CD4-positive, alpha-beta T cell treated with Interleukin-4 for 1 hour (primary cell): ENCODE measurements at regions not wholly inside any gene's neighbourhood (a gene's known extent, or its start where the extent isn't known, plus 50 kb on each side); places are given as distances from the start of the nearest gene placed in this dataset.
"Not testable (repeated sequence)": the region's sequence is repeated elsewhere in the genome, so short reads cannot be mapped to it uniquely, and the experiment has no call there.

Experiments used
- DNase-seq, 2 donors: peaks; one replicate each; pipeline ENCODE4 v3.0.0-alpha.2; 2020 to 2022

DNA sequence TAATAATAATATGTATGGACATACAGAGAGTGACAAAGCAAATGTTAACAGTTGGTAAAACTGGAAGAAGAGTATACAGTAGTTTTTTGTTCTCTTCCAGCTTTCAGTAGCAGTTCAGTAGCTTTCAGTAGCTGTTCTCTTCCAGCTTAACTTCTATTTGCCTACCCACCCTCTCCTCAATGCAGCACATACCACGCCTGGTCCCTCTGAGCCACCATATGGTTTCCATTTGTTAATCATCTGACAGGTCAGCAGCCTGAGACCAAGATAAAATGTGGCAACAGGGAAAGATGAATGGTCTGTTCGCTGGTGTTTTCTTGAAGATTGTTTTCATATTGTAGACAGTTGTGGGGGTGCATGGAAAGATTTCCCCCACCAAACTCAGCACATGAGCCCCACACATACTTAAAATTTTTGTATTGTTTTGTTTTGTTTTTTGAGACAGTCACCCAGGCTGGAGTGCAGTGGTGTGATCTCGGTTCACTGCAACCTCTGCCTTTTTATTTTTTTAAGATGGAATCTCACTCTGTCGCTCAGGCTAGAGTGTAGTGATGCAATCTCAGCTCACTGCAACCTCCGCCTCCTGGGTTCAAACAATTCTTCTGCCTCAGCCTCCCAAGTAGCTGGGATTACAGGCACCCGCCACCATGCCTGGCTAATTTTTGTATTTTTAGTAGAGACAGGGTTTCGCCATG lies 56.8 kb downstream of the ATP6V0E2 start:
- DNase-seq: not testable (repeated sequence)

DNA sequence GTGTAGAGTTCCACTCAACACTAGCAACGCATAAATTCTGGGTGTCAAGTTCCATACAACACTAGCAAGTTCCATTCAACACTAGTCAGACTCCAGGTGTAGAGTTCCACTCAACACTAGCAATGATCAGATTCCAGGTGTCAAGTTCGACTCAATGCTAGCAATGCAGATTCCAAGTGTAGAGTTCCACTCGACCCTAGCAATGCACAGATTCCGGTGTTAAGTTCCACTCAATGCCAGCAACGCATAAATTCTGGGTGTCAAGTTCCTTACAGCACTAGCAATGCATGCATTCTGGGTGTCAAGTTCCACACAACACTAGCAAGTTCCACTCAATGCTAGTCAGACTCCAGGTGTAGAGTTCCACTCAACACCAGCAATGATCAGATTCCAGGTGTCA lies 60.0 kb downstream of the ATP6V0E2 start:
- not testable (repeated sequence) for DNase-seq

DNA sequence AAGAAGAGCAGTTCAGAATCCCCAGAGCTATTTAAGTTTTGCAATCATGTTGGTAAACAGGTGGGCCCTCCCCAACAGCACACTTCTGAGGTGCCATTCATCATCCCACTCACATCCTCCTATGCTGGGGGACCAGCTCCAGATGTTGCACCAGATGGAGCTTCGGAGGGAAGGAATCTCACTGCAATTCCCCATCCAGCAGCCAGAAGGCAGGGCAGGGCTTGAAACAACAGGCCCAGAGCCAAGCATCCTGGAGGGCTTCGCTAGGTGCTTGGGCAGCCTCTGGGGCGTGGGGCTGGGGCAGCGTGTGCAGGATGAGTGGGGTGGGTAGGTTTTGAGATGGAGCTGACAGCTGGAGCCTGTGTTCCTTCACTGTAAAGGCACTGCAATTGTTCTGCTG lies 73.6 kb downstream of the ATP6V0E2 start:
- not testable (repeated sequence) for DNase-seq

DNA sequence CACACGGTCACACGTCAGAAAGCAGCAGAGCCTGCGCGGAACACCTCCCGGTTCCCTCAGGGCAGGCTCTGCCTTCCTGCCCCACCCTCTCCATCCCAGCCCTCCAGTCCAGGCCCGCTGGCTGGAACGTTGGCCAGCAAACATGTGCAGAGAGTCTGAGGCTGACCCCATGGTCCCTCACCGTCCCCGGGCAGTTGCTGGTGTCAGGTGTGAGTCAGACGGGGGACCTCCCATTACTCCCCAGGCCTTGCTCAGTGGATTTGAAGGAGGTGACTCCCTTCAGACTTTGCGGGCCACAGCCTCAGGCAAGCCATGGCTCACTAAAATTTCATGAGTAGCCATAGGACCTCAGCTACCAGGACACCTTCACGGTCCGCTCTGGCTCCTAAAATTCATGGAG lies 74.7 kb downstream of the ATP6V0E2 start:
- not testable (repeated sequence) for DNase-seq

DNA sequence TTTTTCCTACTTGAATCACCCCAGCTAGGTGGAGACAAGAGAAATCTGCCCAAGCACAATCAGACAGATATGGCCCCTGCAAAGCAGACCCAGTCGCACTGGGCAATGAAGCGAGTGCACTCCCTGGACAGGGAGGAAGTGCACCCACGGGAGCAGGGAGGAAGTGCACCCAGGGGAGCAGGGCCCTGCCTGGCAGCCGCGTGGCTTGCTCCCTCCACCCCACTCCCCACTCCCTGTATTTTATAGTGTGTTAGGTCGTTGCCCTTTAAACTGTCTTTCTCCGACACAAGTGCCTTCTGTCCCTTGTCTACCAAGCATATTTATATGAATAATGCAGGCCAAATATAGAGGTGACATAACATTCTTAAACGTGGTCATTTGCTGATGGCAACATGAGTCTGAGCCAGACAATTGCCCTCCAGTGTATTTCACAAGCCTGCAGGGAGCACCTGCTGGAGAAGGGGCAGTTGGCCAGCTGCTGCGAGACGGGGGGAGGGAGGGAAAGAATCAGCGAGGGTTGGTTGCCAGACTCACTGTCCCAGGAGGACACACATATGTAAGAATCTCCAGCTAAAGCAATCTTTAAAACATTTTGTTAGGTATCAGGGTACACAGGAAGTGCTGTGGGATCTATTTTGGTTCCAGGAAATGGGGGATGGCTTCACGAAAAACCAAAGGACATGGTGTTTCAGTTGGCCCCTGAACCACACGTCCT lies 76.3 kb downstream of the ATP6V0E2 start:
- not testable (repeated sequence) for DNase-seq

DNA sequence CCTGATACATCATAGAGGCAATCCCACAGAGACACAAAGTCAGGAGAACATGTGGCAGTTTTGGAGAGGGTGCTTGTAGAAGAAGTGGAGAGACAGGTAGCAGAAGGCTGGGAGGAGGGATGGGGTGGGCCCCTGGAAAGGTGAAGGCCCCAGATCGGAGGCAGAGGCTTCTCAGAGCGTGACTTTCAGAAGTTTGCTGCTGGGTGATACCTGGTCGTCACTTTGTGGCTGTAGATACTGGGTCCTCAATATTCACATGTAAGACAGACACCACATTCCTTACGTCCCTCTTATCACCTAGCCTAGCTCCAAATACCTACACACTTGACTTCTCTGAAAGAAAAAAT lies 76.8 kb downstream of the ATP6V0E2 start:
- not testable (repeated sequence) for DNase-seq

DNA sequence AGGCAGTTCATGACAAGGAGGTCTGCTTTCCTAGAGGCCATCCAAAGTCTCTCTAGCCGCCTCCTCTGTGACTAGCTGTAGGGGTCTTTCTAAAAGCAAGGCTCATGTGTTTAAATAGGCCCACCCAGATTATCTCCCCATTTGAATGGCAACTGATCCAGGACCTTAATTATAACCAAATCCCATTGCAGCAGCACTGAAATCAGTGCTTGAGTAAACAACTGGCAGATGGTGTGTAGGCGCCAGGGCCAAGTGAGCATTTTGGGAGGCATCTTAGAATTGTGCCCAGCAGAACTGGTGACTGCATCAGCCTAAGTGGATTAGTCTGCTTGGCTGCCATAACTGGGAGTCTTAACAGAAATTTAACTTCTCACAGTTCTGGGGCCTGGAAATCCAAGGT lies 77.8 kb downstream of the ATP6V0E2 start:
- not testable (repeated sequence) for DNase-seq

DNA sequence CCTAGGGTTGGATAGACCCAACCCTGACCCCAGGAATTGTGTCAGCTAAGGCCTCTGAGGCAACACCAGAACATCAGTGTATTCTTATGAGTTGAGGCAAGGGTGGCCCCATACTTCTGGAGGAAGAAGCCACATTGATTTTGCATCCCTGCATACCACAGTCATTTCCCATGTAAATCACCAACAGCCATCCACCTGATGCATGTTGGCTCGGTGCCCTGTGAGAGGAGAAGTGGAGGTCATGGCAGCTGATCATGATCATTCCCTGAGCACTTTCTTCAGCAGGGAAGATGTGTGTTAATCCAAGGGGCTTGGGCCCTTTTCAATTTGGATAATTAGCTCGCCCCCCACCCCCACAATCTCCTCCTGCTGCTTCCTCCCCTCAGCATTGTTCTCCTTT lies 85.1 kb downstream of the ATP6V0E2 start:
- not testable (repeated sequence) for DNase-seq

DNA sequence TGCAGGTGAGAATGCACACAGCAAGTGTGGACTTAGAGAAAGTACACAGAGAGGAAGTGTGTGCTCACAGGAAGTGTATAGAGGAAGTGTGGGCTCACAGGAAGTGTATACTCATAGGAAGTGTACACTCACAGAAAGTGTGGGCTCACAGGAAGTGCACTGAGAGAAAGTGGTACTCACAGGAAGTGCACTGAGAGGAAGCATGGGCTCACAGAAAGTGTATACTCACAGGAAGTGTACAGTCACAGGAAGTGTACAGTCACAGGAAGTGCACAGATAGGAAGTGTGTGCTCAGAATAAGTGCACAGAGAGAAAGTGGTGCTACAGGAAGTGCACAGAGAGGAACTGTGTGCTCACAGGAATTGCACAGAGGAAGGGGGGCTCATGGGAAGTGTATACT lies 87.1 kb downstream of the ATP6V0E2 start:
- DNase-seq: peak; percentile 13 to 30

DNA sequence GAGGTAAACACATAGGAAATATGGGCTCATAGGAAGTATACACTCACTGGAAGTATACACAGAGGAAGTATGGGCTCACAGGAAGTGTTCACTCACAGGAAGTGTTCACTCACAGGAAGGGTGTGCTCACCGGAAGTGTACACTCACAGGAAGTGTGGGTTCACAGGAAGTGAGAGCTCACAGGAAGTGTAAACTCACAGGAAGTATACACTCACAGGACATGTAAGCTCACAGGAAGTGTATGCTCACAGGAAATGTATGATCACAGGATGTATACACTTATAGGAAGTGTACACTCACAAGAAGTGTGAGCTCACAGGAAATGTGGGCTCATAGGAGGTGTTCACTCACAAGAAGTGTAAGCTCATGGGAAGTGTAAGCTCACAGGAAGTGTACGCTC lies 88.1 kb downstream of the ATP6V0E2 start:
- DNase-seq: peak; percentile 36 to 49

DNA sequence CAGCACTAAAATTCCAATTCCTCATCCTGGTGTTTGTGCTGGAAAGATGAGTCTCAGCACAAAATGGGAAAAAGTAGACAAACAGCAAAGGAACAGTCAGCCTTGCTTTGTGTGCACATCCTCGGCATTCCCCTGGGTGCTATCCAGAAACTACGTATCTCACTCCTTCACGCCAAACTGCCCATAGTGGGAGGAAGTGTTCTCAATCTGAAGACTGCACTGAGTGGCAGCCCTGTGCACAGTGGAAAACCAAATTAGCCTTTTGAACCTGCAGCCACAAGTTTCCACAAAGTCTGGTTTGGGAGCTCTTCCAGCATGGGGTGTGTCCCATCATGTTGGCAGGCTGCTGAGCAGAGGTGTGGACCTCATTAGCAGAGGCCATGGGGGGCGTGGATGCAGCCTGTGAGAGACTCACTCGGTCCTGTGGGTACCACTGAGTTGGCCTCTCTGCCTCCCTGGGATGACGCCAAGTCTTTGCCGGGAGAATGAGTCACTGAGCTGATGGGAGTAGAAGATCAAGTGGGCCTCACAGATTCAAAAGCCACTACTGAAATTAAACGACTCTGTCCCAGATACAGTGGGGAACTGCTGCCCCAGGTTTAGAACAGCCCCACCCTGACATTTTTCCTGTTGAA lies 89.0 kb downstream of the ATP6V0E2 start:
- DNase-seq: not testable (repeated sequence)

DNA sequence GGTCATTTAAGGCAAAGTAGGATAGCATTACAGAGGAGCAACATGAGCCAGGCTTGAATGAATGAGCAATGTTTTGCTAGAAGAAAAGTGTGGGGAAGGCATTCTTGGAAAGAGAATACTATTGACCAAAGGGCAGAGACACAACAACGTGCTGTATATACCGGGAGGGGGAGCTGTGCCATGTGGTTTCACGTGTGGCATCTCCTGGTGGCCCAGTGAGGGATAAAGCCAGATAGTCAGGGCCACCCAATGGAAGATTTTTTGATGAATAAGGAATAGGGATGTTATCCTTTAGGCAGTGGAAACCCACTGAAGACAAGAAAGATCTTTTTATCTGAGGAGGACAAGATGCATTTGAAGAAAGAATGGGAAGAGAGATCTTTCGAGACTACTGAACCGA lies 90.2 kb downstream of the ATP6V0E2 start:
- DNase-seq: not testable (repeated sequence)

DNA sequence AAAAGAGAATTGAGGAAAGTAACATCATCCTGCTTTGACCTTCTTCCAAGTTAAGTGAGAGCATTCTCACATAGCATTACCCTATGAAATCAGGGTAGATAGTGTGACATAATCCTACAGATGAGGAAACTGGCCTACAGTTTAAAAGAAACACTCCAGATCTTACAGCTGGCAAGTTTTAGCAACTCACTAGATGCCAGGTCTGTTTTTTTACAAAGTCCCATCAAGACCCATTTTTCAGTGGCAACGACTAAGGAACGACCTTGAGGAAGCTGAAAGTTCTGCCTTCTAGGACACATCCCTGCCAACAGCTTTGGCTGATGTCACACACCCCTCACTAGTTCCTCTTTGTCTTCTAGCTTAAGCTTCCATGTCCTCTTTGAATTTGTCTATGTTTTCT lies 92.7 kb downstream of the ATP6V0E2 start:
- not testable (repeated sequence) for DNase-seq

DNA sequence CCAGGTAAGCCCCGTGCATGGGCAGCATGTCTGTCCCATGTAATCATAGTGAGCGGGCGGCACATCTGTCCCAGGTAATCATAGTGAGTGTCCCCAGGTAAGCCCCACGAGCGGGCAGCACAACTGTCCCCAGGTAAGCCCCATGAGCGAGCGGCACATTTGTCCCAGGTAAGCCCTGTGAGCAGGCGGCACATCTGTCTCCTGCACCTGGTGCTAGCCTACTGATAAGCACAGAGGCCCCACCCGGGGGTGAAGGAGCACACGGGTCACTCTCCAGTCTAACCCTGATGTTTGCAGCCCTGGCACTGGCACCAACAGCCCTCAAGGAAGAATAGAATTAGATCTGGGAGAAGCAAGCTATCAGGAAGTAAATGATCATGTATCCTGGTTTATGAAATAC lies 99.2 kb downstream of the ATP6V0E2 start:
- not testable (repeated sequence) for DNase-seq

DNA sequence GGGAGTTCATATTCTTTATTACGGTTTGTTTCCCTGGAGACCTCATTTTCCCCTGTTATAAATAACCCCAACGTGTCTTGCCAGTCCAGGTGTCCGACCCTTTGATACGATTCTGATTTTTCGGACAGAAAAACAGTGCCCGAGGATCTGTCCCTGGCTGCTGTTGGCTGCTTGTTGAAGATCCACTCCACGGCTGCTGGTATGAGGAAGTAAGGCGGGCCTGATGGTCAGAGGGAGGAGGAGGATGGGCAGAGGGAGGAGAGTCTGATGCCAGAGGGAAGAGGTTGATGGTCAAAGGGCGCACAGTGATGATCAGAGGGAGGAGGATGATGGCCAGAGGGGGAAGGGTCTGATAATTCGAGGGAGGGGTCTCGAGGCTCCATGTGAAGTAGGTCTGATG lies 99.9 kb downstream of the ATP6V0E2 start:
- not testable (repeated sequence) for DNase-seq

DNA sequence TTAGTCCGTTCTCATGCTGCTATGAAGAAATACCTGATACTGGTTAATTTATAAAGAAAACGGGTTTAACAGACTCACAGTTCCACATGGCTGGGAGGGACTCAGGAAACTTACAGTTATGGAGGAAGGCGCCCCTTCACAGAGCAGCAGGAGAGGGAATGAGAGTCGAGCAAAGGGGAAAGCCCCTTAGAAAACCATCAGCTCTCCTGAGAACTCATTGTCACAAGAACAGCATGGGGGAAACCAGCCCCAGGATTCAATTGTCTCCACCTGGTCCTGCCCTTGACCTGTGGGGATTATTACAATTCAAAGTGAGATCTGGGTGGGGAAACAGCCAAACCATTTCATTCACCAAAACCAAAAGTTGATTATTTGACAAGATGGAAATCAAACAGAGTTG lies 101.8 kb downstream of the ATP6V0E2 start:
- DNase-seq: not testable (repeated sequence)

DNA sequence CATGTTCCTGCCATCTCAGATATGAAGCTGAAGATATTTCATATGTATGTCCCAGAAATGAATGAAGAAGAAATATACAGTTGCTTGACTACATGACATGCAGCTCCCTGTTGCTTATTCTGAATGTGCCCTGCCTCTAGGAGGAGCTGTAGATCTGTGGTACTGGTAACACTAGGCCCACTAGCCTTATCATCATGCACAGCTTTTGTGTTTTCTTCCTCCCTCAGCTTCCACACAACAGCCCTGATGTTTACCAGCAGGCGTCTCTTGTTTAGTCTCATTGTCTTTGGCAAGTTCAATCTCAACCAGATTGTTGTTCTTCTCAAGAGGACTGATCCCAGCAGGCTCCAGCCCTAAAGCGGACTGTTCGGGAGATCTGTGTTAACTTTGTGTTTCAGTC lies 104.8 kb downstream of the ATP6V0E2 start:
- DNase-seq: not testable (repeated sequence)

DNA sequence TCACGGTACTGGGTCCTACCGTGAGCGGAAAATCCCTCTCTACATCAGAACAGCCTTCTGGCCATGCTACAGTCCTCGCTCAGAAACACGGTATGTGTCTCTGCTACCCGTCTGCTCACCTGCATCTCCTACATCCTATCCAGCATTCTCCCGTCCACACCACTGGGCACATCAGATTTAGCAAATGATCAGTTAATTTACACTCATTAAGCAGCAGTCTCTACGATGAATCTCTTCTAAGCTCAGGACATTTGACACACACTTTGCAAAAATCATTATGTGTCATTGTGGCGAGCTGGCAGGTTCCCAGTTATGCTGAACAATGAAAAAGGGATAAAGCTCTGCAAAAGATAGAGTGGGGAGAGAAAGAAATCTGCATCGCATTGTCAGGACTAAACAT lies 105.2 kb downstream of the ATP6V0E2 start:
- DNase-seq: not testable (repeated sequence)

DNA sequence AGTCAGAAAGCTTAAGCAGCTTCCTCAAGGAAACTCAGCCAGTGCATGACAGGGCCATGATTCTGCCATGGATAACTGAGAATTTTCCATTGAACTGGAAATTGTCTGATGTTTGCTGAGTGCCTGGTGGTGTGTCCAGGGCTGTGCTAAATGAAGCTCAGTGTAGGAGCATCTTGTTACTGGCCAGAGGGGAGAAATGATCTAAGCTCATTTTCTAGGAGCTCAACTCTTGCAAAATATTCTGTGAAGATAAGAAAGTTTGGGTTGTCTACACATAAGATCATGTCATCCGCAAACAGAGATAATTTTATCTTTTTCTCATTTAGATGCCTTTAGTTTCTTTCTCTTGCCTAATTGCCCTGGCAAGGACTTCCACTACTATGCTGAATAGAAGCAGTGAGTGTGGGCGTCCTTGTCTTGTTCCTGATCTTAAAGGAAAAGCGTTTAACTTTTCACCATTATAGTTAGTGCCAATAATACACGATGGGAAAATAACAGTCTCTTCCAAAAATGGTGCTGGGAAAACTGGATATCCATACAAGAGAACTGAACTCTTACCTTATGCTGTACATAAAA lies 108.9 kb downstream of the ATP6V0E2 start:
- not testable (repeated sequence) for DNase-seq

DNA sequence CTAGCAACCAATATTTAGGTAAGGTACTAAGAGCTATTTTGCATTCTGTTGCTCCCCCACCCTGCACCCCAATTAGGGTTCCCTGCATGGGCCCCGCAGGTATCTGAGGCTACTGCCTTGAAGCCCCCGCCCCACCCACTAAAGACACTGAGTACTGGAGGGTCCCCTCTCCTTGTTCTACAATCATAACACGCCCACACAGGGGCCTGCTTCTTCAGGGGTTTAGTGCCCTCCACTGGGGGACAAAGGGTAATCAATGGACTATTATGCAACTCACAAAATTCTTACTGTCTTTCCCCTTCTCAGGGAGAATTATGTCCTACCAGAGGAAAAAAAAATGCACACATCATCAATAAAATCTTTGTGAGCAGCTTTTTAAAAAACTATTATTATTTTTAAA lies 113.1 kb downstream of the ATP6V0E2 start:
- not testable (repeated sequence) for DNase-seq

DNA sequence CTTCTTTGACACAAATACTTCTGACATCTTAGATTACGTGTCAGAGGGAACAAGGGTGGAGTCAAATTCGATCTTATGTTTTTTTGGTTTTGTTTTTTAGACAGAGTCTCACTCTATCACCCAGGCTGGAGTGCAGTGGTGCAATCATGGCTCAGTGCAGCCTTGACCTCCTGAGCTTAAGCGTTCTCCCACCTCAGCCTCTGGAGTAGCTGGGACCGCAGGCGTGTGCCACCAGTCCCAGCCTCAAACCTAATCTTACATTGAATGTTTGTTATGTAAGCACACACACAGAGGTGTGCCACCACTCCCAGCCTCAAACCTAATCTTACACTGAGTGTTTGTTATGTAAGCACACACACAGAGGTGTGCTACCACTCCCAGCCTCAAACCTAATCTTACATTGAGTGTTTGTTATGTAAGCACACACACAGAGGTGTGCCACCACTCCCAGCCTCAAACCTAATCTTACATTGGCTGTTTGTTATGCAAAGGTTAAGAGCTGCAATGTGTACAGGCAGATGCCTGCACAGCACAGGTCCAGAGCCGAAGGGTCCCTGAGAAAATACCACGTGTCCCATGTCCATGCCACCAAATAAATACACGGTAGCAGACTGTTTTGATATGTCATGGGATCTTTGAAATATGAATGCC lies 118.0 kb downstream of the ATP6V0E2 start:
- DNase-seq: not testable (repeated sequence)

DNA sequence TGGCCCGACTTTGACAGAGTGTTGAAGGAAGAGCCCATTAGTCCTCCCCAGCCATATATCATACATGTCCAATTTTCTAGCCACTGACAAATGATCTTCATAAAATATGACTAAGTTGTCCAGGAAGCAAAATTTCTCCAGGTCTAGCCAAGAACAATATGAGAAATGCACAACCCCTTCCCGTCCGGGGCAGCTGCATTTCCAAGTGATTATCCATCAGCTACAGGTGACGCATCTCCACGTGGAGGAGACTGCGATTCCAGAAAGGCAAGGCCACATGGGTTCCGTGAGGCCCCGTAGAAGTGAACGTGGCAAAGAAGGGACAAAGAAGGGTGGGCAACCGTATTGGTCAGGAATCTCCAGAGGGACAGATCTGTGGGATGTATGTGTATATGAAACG lies 118.6 kb downstream of the ATP6V0E2 start:
- not testable (repeated sequence) for DNase-seq
